PC-9 (cell line): ENCODE measurements at regions not wholly inside any gene's neighbourhood (a gene's known extent, or its start where the extent isn't known, plus 50 kb on each side); places are given as distances from the start of the nearest gene placed in this dataset.

Experiments used
- BruUV-seq: library from RNA; stranded (reverse); fragments of 400-500 nt; replicated peaks from 2 replicates; lab custom pipeline; 2021; lab: Mats Ljungman, UMichigan
- CTCF ChIA-PET: fragments of 300-600 bp; sonication (Branson Sonifier 250); formaldehyde crosslinking; loops from one replicate; lab custom pipeline; 2022; ENCODE audit warnings: antibody characterized with exemption; lab: Charles Lee
- POLR2A ChIA-PET: fragments of 300-600 bp; sonication (Branson Sonifier 250); formaldehyde crosslinking; loops from one replicate; lab custom pipeline; 2022; ENCODE audit warnings: antibody characterized with exemption; ENCODE audit not compliant: unreplicated experiment; lab: Charles Lee
- DNase-seq, 2 experiments: peaks; one replicate each; pipeline versions ENCODE4 v3.0.0 to v3.0.0-alpha.2; 2015 to 2022; ENCODE audit warnings: mixed read lengths in 1 of 2
- H2AFZ ChIP-seq: fragments of 200-600 bp; sonication (generic); 2 replicates; pipeline ENCODE4 v1.8.1; 2017; ENCODE audit warnings: antibody characterized with exemption
- H3F3A ChIP-seq: fragments of 200-600 bp; sonication (generic); 2 replicates; pipeline ENCODE4 v1.8.1; 2017; ENCODE audit warnings: antibody characterized with exemption, mild to moderate bottlenecking, low read depth; ENCODE audit not compliant: insufficient read depth
- H3K27ac ChIP-seq: fragments of 200-600 bp; sonication (generic); 2 replicates; pipeline ENCODE4 v1.6.1; 2016; ENCODE audit warnings: mixed run types
- H3K27me3 ChIP-seq: fragments of 200-600 bp; sonication (generic); 2 replicates; pipeline ENCODE4 v1.6.1; 2016; ENCODE audit warnings: low read depth, mixed run types; ENCODE audit not compliant: insufficient read depth
- H3K36me3 ChIP-seq: fragments of 200-600 bp; sonication (generic); 2 replicates; pipeline ENCODE4 v1.6.1; 2016; ENCODE audit warnings: low read depth, mixed run types
- H3K4me1 ChIP-seq: fragments of 200-600 bp; sonication (generic); replicated peaks from 2 replicates; pipeline ENCODE4 v1.6.1; 2016; ENCODE audit warnings: mixed run types; ENCODE audit not compliant: insufficient read depth
- H3K4me2 ChIP-seq: fragments of 200-600 bp; sonication (generic); 2 replicates; pipeline ENCODE4 v1.6.1; 2017; ENCODE audit warnings: mixed run types
- H3K4me3 ChIP-seq: fragments of 200-600 bp; sonication (generic); 2 replicates; pipeline ENCODE4 v1.6.1; 2016; ENCODE audit warnings: mixed run types
- H3K79me2 ChIP-seq: fragments of 200-600 bp; sonication (generic); 2 replicates; pipeline ENCODE4 v1.6.1; 2017; ENCODE audit warnings: low read depth, mixed run types
- H3K9me2 ChIP-seq: fragments of 200-600 bp; sonication (generic); 2 replicates; pipeline ENCODE4 v1.8.1; 2017; ENCODE audit warnings: mild to moderate bottlenecking; ENCODE audit not compliant: insufficient read depth
- H3K9me3 ChIP-seq: fragments of 200-600 bp; sonication (generic); 2 replicates; pipeline ENCODE4 v1.8.1; 2016; ENCODE audit warnings: low read depth; ENCODE audit not compliant: insufficient read depth
- H4K20me1 ChIP-seq: fragments of 200-600 bp; sonication (generic); 2 replicates; pipeline ENCODE4 v1.8.1; 2017; ENCODE audit not compliant: insufficient read depth
- CTCF ChIP-seq: fragments of 200-600 bp; sonication (generic); conservative IDR thresholded peaks from 2 replicates; pipeline ENCODE4 v1.6.1; 2017; ENCODE audit warnings: mixed run types, antibody characterized with exemption, mild to moderate bottlenecking, moderate library complexity
- EZH2 ChIP-seq: fragments of 200-600 bp; sonication (generic); IDR thresholded peaks from 2 replicates; pipeline ENCODE4 v1.8.0; 2017; ENCODE audit warnings: antibody characterized with exemption, low read depth
- intact Hi-C: fragments of 100-400 bp; cut with micrococcal nuclease; formaldehyde crosslinking; loops from one replicate; pipeline ENCODE4 v1.10.0; 2022; ENCODE audit not compliant: unreplicated experiment

GRCh38 chr1:5161372-5161771, 507.0 kb downstream of the AJAP1 start:
- no peaks in the 10 kb centered on the region for H3K79me2 ChIP-seq
- intact Hi-C loops, result no loop called here
- 0 out of 2 replicates have a peak, but pooled peaks cover 3% of the 10 kb centered on the region for H3K27me3 ChIP-seq
- TF ChIP-seq CTCF, result no peak
- TF ChIP-seq EZH2, result no peak
- no peak overlapping the region for H3K4me3 ChIP-seq
- no peaks in the 10 kb centered on the region for H4K20me1 ChIP-seq
- no peaks in the 10 kb centered on the region for H3K9me2 ChIP-seq
- ChIA-PET CTCF (no interaction called here), POLR2A (no interaction called here)
- BruUV-seq, result no TSS peak
- no peaks in the 10 kb centered on the region for H3K4me1 ChIP-seq
- H3K4me2 ChIP-seq, result no peak overlapping the region
- no peaks in the 10 kb centered on the region for H3K36me3 ChIP-seq
- no peaks in the 10 kb centered on the region for H3F3A ChIP-seq
- no peak for DNase-seq
- H3K27ac ChIP-seq, result no peak overlapping the region
- H3K9me3 ChIP-seq, result no peaks in the 10 kb centered on the region
- H2AFZ ChIP-seq, result no peak overlapping the region

GRCh38 chr1:5157175-5157574, 502.8 kb downstream of the AJAP1 start:
- no peak overlapping the region for H3K4me2 ChIP-seq
- H2AFZ ChIP-seq, result no peak overlapping the region
- BruUV-seq, result no TSS peak
- no peaks in the 10 kb centered on the region for H4K20me1 ChIP-seq
- H3K36me3 ChIP-seq, result no peaks in the 10 kb centered on the region
- H3K27me3 ChIP-seq, result peaks cover 3% of the 10 kb centered on the region; the same call in 1 of the 2 replicates
- H3K4me1 ChIP-seq, result no peaks in the 10 kb centered on the region
- H3K79me2 ChIP-seq, result no peaks in the 10 kb centered on the region
- TF ChIP-seq EZH2 (no peak), CTCF (no peak)
- H3K9me2 ChIP-seq, result no peaks in the 10 kb centered on the region
- DNase-seq, result no peak
- ChIA-PET CTCF (interaction anchor here (0.6 to 0.7 kb wide), 2 partner anchors 272 to 931 kb away, joined by 3 read pairs; no protein-coding TSS in a partner anchor), POLR2A (no interaction called here)
- intact Hi-C loops, result no loop called here
- H3K27ac ChIP-seq, result no peak overlapping the region
- no peaks in the 10 kb centered on the region for H3F3A ChIP-seq
- no peaks in the 10 kb centered on the region for H3K9me3 ChIP-seq
- H3K4me3 ChIP-seq, result no peak overlapping the region

DNA sequence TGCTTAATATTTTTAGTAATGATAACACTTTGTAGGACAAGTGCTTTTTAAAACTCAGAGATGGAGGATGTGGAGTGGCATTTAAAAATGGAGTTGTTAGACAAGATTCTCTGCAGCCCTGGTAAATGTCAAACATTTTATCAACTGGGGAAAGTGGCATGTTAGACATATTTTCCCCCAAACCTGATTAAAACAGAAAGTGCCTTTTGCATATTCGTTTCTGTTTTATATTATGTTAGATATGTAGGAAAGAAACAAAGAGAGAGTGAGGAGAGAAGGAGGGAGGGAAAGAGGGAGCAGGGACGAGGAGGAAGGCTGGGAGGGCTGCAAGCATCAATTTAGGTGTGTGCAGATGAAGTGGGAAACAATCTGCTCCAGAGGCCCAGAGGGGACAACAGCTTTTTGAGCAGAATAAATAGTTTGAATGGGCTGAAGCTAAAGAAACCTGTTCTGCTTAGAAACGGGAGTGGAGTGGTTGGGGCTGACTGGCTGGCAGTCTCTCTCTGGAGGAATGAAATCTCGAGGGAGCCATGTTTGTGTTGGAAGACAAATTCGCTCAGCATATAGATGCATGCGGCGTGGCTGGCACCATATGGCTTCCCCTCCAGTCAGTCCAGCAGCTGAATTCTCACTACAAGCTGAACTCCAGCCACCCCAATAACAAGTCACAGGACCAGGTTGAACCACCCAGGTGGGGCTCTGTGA, 502.2 kb downstream of the AJAP1 start:
- H3K4me2 ChIP-seq, result no peak overlapping the region
- H4K20me1 ChIP-seq, result no peaks in the 10 kb centered on the region
- no peak for DNase-seq
- no peak overlapping the region for H3K27ac ChIP-seq
- H3K79me2 ChIP-seq, result no peaks in the 10 kb centered on the region
- no peaks in the 10 kb centered on the region for H3K9me2 ChIP-seq
- ChIA-PET POLR2A (no interaction called here), CTCF (interaction anchor here (0.6 to 0.7 kb wide), 2 partner anchors 273 to 931 kb away, joined by 3 read pairs; no protein-coding TSS in a partner anchor)
- no peak overlapping the region for H3K4me3 ChIP-seq
- TF ChIP-seq CTCF (no peak), EZH2 (no peak)
- no peaks in the 10 kb centered on the region for H3K36me3 ChIP-seq
- no peak overlapping the region for H2AFZ ChIP-seq
- H3K27me3 ChIP-seq, result peaks cover 9% of the 10 kb centered on the region
- no peaks in the 10 kb centered on the region for H3F3A ChIP-seq
- no TSS peak for BruUV-seq
- intact Hi-C loops, result no loop called here
- H3K9me3 ChIP-seq, result no peaks in the 10 kb centered on the region
- H3K4me1 ChIP-seq, result no peaks in the 10 kb centered on the region
